ENCODE measurements at regions not wholly inside any gene's neighbourhood (a gene's known extent, or its start where the extent isn't known, plus 50 kb on each side); places are given as distances from the start of the nearest gene placed in this dataset.

- Histone ChIP-seq H2AK5ac (ENCODE audit: insufficient read length, low read length) (no peak overlapping the region), H3K23ac (ENCODE audit: insufficient read length, low read depth, low read length) (no peak overlapping the region), H3K23me2 (ENCODE audit: insufficient read length, low read depth, low read length, poor library complexity, severe bottlenecking) (peaks cover 3% of the 10 kb centered on the region), H3K27ac (ENCODE audit: insufficient read length, low read depth, low read length) (no peak overlapping the region), H4K91ac (ENCODE audit: insufficient read length, low read depth, low read length) (no peak overlapping the region), H2BK15ac (ENCODE audit: low read depth, low read length) (no peak overlapping the region), H3K79me1 (ENCODE audit: insufficient read depth, low read depth, low read length, poor library complexity, severe bottlenecking) (no peaks in the 10 kb centered on the region), H3K56ac (ENCODE audit: insufficient read length, low read depth, low read length) (no peak overlapping the region), H3K9me3 (ENCODE audit: control insufficient read depth, low read depth, low read length) (no peaks in the 10 kb centered on the region), H2AFZ (ENCODE audit: low read length) (no peak overlapping the region), H3K18ac (ENCODE audit: insufficient read length, low read depth, low read length) (no peak overlapping the region), H3K14ac (ENCODE audit: insufficient read depth, low read length) (no peak overlapping the region), H3K79me2 (ENCODE audit: insufficient read depth, low read length) (no peaks in the 10 kb centered on the region), H2BK12ac (ENCODE audit: insufficient read length, low read depth, low read length) (no peak overlapping the region), H3K27me3 (ENCODE audit: insufficient read depth, low read length) (no peaks in the 10 kb centered on the region), H2BK20ac (ENCODE audit: low read depth, low read length, poor library complexity, severe bottlenecking) (no peak overlapping the region), H4K20me1 (ENCODE audit: control insufficient read depth, insufficient read depth, insufficient read length) (no peaks in the 10 kb centered on the region), H3T11ph (ENCODE audit: low read length) (no peak overlapping the region), H4K5ac (ENCODE audit: insufficient read length, low read depth, low read length) (no peak overlapping the region), H3K4me1 (ENCODE audit: insufficient read depth, low read length) (peaks cover 4% of the 10 kb centered on the region; the same call in 1 of the 2 replicates), H3K4ac (ENCODE audit: low read depth, low read length) (no peak overlapping the region), H3K4me2 (ENCODE audit: insufficient read depth, insufficient read length, low read length) (no peak overlapping the region), H4K8ac (replicated peaks; ENCODE audit: insufficient read length, low read depth, low read length) (no peak overlapping the region), H3K9ac (ENCODE audit: extremely low read depth, insufficient read length, low read length) (no peak overlapping the region), H2BK5ac (ENCODE audit: insufficient read length, low read length) (no peak overlapping the region), H2BK120ac (ENCODE audit: low read depth, low read length, poor library complexity, severe bottlenecking) (no peak overlapping the region)
- peak overlapping the region in 1 of 3 experiments; percentile 29; a peak in 1 of 7 replicates for H3K27ac Mint-ChIP-seq
- peaks cover 40 to 41% of the 10 kb centered on the region in 2 experiments for H3K4me1 Mint-ChIP-seq
- no peak for DNase-seq
- H3K9me3 Mint-ChIP-seq = no peaks in the 10 kb centered on the region
- peaks cover 5% of the 10 kb centered on the region; the same call in 1 of the 2 replicates for H3K27me3 Mint-ChIP-seq (ENCODE audit: low read depth)
- no peaks in the 10 kb centered on the region; a peak in 1 of 7 replicates for H3K36me3 Mint-ChIP-seq (ENCODE audit: insufficient read depth in 1 of 3, low read depth in 3 of 3)
- no peak overlapping the region for H3K4me3 Mint-ChIP-seq
- TF ChIP-seq, protein P1, sequence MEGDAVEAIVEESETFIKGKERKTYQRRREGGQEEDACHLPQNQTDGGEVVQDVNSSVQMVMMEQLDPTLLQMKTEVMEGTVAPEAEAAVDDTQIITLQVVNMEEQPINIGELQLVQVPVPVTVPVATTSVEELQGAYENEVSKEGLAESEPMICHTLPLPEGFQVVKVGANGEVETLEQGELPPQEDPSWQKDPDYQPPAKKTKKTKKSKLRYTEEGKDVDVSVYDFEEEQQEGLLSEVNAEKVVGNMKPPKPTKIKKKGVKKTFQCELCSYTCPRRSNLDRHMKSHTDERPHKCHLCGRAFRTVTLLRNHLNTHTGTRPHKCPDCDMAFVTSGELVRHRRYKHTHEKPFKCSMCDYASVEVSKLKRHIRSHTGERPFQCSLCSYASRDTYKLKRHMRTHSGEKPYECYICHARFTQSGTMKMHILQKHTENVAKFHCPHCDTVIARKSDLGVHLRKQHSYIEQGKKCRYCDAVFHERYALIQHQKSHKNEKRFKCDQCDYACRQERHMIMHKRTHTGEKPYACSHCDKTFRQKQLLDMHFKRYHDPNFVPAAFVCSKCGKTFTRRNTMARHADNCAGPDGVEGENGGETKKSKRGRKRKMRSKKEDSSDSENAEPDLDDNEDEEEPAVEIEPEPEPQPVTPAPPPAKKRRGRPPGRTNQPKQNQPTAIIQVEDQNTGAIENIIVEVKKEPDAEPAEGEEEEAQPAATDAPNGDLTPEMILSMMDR (conservative IDR thresholded peaks at IDR 0.05) = no peak
- no CpG with 5 or more reads among the region's 9 CpGs for WGBS (ENCODE audit: extremely low coverage, insufficient read length, low lambda C conversion rate)
These were observed 190.2 kb downstream of the BCAS1 start for GRCh38 chr20:53880108-53880641.
